ENCODE measurements at regions not wholly inside any gene's neighbourhood (a gene's known extent, or its start where the extent isn't known, plus 50 kb on each side); places are given as distances from the start of the nearest gene placed in this dataset.

DNA sequence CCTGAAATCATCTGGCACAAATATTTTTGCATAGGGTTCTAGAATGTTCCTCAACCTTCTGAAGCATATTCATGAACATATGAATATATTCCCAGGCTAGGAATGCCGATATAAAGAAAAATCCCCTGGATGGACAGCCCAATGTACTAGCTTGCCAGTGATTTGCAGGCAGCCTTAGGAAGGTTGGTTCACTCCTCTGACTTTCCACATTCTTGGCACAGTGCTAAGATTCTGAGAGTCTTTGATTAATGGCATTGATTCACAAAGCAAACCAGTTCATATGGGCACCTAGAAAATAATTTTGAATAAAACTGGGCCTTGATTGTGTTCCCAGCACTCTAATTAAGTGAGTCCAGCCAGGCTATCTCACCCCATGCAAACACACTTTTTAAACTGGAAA lies 56.9 kb upstream of the ENPP4 start:
- peaks cover 0 to 19% of the 10 kb centered on the region in 2 donors for H3K9me3 Mint-ChIP-seq
- DNase-seq (ENCODE audit: low spot score in 2 of 2), result no peak
- H3K36me3 Mint-ChIP-seq, result peaks cover 0 to 8% of the 10 kb centered on the region in 2 donors
- ATAC-seq, result no peak
- H3K27ac Mint-ChIP-seq, result no peak overlapping the region

- DNase-seq (ENCODE audit: low spot score in 2 of 2), result no peak
- H3K27ac Mint-ChIP-seq, result no peak overlapping the region
- no peaks in the 10 kb centered on the region for H3K9me3 Mint-ChIP-seq
- ATAC-seq, result peak in 1 of 2 donors; percentile 81
- H3K36me3 Mint-ChIP-seq, result no peaks in the 10 kb centered on the region
These were observed 51.5 kb upstream of the ENPP4 start for GRCh38 chr6:46078294-46078693.

DNA sequence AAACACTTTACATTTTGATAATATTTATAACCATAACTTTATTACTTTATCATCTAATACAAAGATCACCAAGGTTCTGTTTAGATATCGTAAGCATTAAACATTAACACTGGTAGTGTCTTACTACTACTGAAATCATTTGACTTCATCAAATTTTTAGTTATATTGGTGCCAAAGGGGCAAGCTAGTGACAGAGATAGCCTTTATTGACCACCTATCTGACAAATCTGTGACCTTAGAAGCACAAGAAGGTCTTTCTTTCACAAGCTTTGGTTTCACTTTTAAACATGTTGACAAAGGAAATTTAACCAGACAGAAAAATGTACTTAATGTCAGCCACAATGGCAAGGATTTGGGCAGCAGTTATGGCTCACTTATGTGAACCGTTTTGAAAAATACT lies 50.7 kb upstream of the ENPP4 start:
- Mint-ChIP-seq H3K27ac (no peak overlapping the region), H3K9me3 (no peaks in the 10 kb centered on the region), H3K36me3 (no peaks in the 10 kb centered on the region)
- no peak for DNase-seq (ENCODE audit: low spot score in 2 of 2)
- ATAC-seq, result no peak
